SW480 (cell line): ENCODE measurements at regions not wholly inside any gene's neighbourhood (a gene's known extent, or its start where the extent isn't known, plus 50 kb on each side); places are given as distances from the start of the nearest gene placed in this dataset.

ENCODE experiments used
- DNase-seq: peaks from one replicate; pipeline ENCODE4 v3.0.0-alpha.2; 2016; ENCODE audit warnings: low spot score

- no peak for DNase-seq
Measured at GRCh38 chr12:94783343-94783742, 133.0 kb upstream of the TMCC3 start.

DNA sequence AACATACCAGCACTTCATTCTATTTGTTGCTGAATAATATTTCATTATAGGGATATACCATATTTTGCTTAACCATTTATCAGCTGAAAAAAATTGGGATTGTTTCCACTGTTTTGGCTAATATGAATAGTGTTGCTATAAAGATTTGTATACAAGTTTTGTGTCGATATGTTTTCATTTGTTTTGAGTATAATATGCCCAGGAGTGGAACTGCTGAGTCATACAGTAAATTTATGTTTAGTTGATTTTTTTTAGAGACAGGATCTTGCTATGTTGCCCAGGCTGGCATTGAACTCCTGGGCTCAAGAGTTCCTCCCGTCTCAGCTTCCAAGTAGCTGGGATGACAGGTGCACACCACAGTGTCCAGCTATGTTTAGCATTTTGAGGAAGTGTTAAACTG lies 131.5 kb upstream of the TMCC3 start:
- no peak for DNase-seq

GRCh38 chr12:94779485-94779884 lies 129.1 kb upstream of the TMCC3 start:
- peak; percentile 79 for DNase-seq

DNA sequence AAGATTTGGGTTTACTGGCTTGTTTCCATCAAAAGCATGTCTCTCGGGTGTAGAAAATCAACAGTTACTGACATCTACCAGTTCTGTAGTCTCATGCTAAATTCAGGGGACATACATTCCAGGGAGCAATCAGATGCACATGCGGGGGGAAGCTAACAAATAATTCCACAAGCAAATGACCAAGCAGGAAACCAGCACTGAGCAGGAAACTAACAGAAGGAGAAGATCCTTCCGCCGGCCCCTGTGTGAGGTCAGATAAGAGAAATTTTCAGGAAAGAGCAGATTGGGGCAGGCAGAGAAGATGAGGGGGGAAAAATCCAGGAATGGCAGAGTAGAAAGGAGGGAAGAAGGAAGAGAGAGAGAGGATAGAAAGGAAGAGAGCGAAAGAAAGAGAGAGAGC lies 127.6 kb upstream of the TMCC3 start:
- no peak for DNase-seq

- no peak for DNase-seq
Measured at GRCh38 chr12:94775710-94776109, 125.4 kb upstream of the TMCC3 start.

DNA sequence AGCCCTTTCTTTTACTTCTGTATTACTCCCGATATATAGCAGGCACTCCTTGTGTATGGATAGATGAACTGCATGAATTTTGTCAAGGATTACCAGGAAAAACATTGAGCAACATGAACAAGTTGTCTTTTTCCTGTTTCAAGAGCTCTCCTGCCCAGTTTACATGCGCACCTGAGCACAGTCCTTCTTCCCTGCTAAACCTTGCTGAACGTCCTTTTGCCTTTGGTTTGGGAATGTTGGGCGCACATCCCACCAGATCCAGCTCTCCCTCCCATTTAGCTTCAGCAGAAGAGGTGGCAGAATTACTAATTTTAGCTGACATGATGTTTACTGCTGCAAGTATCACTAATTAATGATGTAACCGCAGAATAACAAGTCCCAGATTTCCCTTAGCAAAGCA lies 121.4 kb upstream of the TMCC3 start:
- DNase-seq, result no peak

- DNase-seq, result no peak
Measured at GRCh38 chr12:94771199-94771598, 120.8 kb upstream of the TMCC3 start.

- DNase-seq, result no peak
Measured at GRCh38 chr12:94770791-94771190, 120.4 kb upstream of the TMCC3 start.

GRCh38 chr12:94769776-94770759 lies 119.7 kb upstream of the TMCC3 start:
- no peak for DNase-seq

DNA sequence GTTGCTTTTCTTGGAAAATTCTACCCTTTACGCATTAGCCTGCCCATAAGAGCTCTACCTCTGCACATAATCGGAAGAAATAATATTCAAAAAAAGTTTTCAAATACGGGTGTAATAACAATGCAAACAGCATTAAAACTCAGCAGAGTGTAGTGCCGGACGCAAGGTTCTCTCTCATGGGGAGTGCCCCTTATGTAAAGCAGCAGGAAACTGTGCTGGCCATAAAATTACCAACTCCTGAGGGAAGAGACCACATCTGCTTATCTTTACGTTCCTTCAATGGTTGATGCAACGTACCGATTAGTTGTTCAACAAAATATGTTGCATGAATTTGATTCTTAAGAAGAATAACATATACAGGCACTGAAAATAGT lies 118.7 kb upstream of the TMCC3 start:
- no peak for DNase-seq

DNA sequence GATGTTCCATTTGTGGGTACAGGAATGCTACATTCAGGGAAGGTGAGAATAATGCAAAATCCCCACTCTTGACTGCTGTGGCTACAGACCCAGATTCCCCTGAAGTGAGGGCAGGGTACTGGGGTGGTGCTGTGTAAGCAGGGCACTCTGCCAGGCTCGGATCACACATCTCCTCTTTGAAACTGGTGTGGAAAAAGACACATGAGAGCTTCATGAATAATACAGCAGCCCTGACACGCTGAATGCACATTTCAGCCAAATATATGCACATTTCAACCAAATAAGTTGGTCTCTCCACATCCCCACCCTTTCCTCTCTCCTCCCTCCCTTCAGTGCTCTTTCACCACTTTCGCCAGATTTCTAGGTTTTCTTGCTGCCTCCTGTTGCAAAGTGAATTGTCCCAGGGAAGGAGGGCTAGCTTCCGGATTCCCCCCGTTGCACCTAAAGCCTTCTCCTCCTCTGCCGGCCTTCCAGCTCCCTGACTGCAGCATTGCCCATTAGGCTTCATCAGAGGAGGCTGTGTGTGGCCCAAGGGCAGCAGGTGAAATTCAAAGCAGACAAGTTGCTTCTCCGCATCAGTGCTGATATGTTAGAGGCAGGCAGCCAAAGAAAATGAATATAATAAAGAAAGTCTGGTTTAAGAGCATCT lies 118.2 kb upstream of the TMCC3 start:
- DNase-seq, result no peak

DNA sequence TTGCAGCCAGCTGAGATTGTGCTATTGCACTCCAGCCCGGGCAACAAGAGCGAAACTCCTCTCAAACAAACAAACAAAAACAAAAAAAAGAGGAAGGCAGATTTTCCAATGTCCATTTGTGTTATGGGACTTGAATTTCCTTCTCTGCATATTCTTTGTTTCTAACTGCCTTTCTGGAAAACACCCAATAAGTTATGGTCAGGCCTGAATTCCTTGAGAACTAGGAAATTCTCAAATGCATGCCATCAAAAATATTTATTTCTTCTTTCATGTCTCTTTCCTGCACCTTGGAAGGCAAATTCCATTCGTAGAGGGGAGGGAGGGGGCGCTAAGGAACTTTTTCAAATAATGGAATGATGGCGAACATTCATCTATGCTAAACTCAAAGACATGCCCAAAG lies 117.6 kb upstream of the TMCC3 start:
- DNase-seq, result no peak

- DNase-seq, result no peak
Measured at GRCh38 chr12:94766397-94766796, 116.0 kb upstream of the TMCC3 start.

- DNase-seq, result no peak
Measured at GRCh38 chr12:94763462-94763861, 113.1 kb upstream of the TMCC3 start.

GRCh38 chr12:94762943-94763342 lies 112.6 kb upstream of the TMCC3 start:
- DNase-seq, result no peak

DNA sequence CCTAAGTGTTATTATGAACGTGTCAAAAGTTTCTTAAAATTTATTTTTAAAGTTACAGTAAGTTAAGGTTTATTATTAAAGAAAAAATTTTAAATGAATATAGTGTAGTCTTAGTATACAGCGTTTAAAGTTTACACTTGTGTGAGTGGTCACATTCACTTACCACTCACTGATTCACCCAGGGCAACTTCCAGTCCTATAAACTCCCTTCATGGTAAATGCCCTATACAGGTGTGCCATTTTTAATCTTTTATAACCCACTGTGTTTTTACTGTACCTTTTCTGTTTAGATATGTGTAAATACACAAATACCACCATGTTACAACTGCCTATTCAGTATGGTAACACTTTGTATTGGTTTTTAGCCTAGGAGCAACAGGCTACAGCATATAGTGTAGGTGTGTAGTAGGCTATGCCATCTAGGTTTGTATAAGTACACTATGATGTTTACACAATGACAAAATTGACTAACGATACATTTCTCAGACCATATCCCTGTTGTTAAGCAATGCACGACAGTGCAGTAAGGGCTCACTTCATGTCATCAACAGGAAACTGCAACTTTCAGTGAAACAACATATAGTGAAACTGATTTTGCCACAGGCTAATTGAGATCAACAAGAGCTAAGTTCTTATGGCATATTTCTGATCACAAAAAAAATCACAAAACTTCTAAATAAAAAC lies 112.0 kb upstream of the TMCC3 start:
- DNase-seq, result no peak

DNA sequence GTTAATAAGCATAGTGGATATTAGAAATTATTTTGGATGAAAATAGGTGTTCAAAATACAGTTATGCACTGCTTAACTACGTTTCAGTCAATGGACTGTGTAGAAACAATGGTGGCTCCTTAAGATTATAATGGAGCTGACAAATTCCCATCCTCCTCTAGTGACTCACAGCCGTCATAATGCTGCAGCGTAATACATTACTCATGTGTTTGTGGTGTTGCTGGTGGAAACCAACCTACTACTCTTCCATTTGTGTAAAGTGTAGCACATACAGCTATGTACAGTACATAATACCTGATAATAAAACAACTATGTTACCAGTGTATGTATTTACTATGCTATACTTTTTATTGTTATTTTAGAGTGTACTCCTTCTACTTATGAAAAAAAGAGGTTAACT lies 111.2 kb upstream of the TMCC3 start:
- DNase-seq, result peak; percentile 43

DNA sequence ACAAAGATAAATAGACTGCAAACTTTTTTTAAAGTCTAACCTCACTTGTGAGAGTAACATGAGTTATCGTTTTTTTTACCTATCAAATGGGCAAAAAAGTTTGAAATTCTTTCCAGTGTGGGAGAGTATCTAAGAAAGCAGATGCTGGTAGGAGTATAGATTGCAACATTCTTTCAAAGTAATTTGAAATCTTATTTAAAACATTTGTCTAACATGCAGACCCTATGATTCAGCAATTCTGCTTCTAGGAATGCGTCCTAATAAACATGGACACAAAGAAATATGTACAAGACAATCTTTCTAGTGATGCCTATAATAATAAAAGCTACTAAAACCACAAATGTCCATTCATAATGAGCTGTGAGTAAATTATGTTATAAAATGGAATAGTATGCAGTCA lies 110.4 kb upstream of the TMCC3 start:
- no peak for DNase-seq

- no peak for DNase-seq
Measured at GRCh38 chr12:94756789-94757188, 106.4 kb upstream of the TMCC3 start.

- DNase-seq, result no peak
Measured at GRCh38 chr12:94755598-94755997, 105.2 kb upstream of the TMCC3 start.

- DNase-seq, result no peak
Measured at GRCh38 chr12:94754653-94755052, 104.3 kb upstream of the TMCC3 start.

- no peak for DNase-seq
Measured at GRCh38 chr12:94753036-94753679, 102.8 kb upstream of the TMCC3 start.
